Raji (cell line): ENCODE measurements at regions not wholly inside any gene's neighbourhood (a gene's known extent, or its start where the extent isn't known, plus 50 kb on each side); places are given as distances from the start of the nearest gene placed in this dataset.

Source experiments
- POLR2A ChIP-seq: IDR thresholded peaks from 2 replicates; pipeline ENCODE4 v1.6.1; 2011; ENCODE audit warnings: low read depth, low read length, control low read depth; ENCODE audit not compliant: insufficient read depth

GRCh38 chr14:53744857-53745256 is 211.8 kb downstream of the BMP4 start:
- TF ChIP-seq POLR2A: no peak

GRCh38 chr14:53743371-53743770 is 213.3 kb downstream of the BMP4 start:
- TF ChIP-seq POLR2A: no peak

- no peak for TF ChIP-seq POLR2A
Measured at GRCh38 chr14:53742233-53742620, 214.4 kb downstream of the BMP4 start.

- no peak for TF ChIP-seq POLR2A
Measured at GRCh38 chr14:53741479-53742232, 215.0 kb downstream of the BMP4 start.

- TF ChIP-seq POLR2A: no peak
Measured at GRCh38 chr14:53740570-53740969, 216.1 kb downstream of the BMP4 start.

GRCh38 chr14:53735916-53736315 is 220.7 kb downstream of the BMP4 start:
- TF ChIP-seq POLR2A: no peak

GRCh38 chr14:53723221-53723620 is 233.4 kb downstream of the BMP4 start:
- TF ChIP-seq POLR2A: no peak

GRCh38 chr14:53719536-53719935 is 237.1 kb downstream of the BMP4 start:
- no peak for TF ChIP-seq POLR2A

- TF ChIP-seq POLR2A: no peak
Measured at GRCh38 chr14:53716578-53716977, 240.0 kb downstream of the BMP4 start.

GRCh38 chr14:53715193-53715721 is 241.4 kb downstream of the BMP4 start:
- no peak for TF ChIP-seq POLR2A

- no peak for TF ChIP-seq POLR2A
Measured at GRCh38 chr14:53714495-53715192, 242.0 kb downstream of the BMP4 start.

- TF ChIP-seq POLR2A: no peak
Measured at GRCh38 chr14:53711205-53711604, 245.4 kb downstream of the BMP4 start.

- no peak for TF ChIP-seq POLR2A
Measured at GRCh38 chr14:53710615-53711014, 246.0 kb downstream of the BMP4 start.

GRCh38 chr14:53709381-53709780 is 247.2 kb downstream of the BMP4 start:
- no peak for TF ChIP-seq POLR2A

GRCh38 chr14:53703457-53703856 is 253.2 kb downstream of the BMP4 start:
- no peak for TF ChIP-seq POLR2A

- no peak for TF ChIP-seq POLR2A
Measured at GRCh38 chr14:53701108-53701875, 255.3 kb downstream of the BMP4 start.

- TF ChIP-seq POLR2A: no peak
Measured at GRCh38 chr14:53696217-53696965, 260.2 kb downstream of the BMP4 start.
